ENCODE measurements at regions not wholly inside any gene's neighbourhood (a gene's known extent, or its start where the extent isn't known, plus 50 kb on each side); places are given as distances from the start of the nearest gene placed in this dataset.

- H3K27me3 ChIP-seq = no peaks in the 10 kb centered on the region
- H3K9me3 ChIP-seq = no peaks in the 10 kb centered on the region
- no peak for DNase-seq
- TF ChIP-seq CTCF (IDR thresholded peaks at IDR 0.05) = no peak
- no peaks in the 10 kb centered on the region for H3K36me3 ChIP-seq
- H3K27ac ChIP-seq = no peak overlapping the region
- intact Hi-C loops (cut with DNase I) = loop anchor here in 1 of 2 donors (10.0 kb wide), 1 partner anchor 628 kb away; no protein-coding TSS in a partner anchor
- H3K4me1 ChIP-seq = no peaks in the 10 kb centered on the region
- no peak overlapping the region for H3K4me3 ChIP-seq
- ATAC-seq = no peak
Measured at GRCh38 chr15:36506733-36507356, 72.6 kb upstream of the CDIN1 start.

- Histone ChIP-seq H3K27me3 (no peaks in the 10 kb centered on the region), H3K9me3 (no peaks in the 10 kb centered on the region), H3K4me3 (no peak overlapping the region), H3K4me1 (no peaks in the 10 kb centered on the region), H3K36me3 (no peaks in the 10 kb centered on the region), H3K27ac (no peak overlapping the region)
- TF ChIP-seq CTCF (IDR thresholded peaks at IDR 0.05) = no peak
- intact Hi-C loops (cut with DNase I) = loop anchor here in 1 of 2 donors (10.0 kb wide), 1 partner anchor 627 kb away; no protein-coding TSS in a partner anchor
- DNase-seq (no peak), ATAC-seq (no peak)
Measured at GRCh38 chr15:36507458-36507857, 72.0 kb upstream of the CDIN1 start.

- DNase-seq (no peak), ATAC-seq (no peak)
- Histone ChIP-seq H3K4me3 (no peak overlapping the region), H3K9me3 (no peaks in the 10 kb centered on the region), H3K27me3 (no peaks in the 10 kb centered on the region), H3K36me3 (no peaks in the 10 kb centered on the region), H3K27ac (no peak overlapping the region), H3K4me1 (no peaks in the 10 kb centered on the region)
- no peak for TF ChIP-seq CTCF (IDR thresholded peaks at IDR 0.05)
- intact Hi-C loops (cut with DNase I) = no loop called here
Measured at GRCh38 chr15:36511594-36511993, 67.8 kb upstream of the CDIN1 start.

- no peaks in the 10 kb centered on the region for H3K9me3 ChIP-seq
- intact Hi-C loops (cut with DNase I) = no loop called here
- no peak for ATAC-seq
- no peak overlapping the region for H3K27ac ChIP-seq
- H3K27me3 ChIP-seq = no peaks in the 10 kb centered on the region
- no peaks in the 10 kb centered on the region for H3K36me3 ChIP-seq
- no peak for TF ChIP-seq CTCF (IDR thresholded peaks at IDR 0.05)
- DNase-seq = no peak
- H3K4me1 ChIP-seq = no peaks in the 10 kb centered on the region
- no peak overlapping the region for H3K4me3 ChIP-seq
Measured at GRCh38 chr15:36517758-36518157, 61.7 kb upstream of the CDIN1 start.

GRCh38 chr15:36519067-36519466 lies 60.4 kb upstream of the CDIN1 start:
- ATAC-seq (no peak), DNase-seq (peak in 1 of 4 donors; percentile 28)
- Histone ChIP-seq H3K9me3 (no peaks in the 10 kb centered on the region), H3K4me3 (no peak overlapping the region), H3K27ac (no peak overlapping the region), H3K4me1 (no peaks in the 10 kb centered on the region), H3K27me3 (no peaks in the 10 kb centered on the region), H3K36me3 (no peaks in the 10 kb centered on the region)
- intact Hi-C loops (cut with DNase I) = no loop called here
- no peak for TF ChIP-seq CTCF (IDR thresholded peaks at IDR 0.05)
